Hematopoietic multipotent progenitor cell (in vitro differentiated cells): ENCODE measurements at regions not wholly inside any gene's neighbourhood (a gene's known extent, or its start where the extent isn't known, plus 50 kb on each side); places are given as distances from the start of the nearest gene placed in this dataset.

Source experiments
- DNase-seq, 3 donors: peaks; one replicate each; pipeline ENCODE4 v3.0.0-alpha.2; 2011 to 2015; ENCODE audit warnings: low read depth in 2 of 3, low spot score in 2 of 3

DNA sequence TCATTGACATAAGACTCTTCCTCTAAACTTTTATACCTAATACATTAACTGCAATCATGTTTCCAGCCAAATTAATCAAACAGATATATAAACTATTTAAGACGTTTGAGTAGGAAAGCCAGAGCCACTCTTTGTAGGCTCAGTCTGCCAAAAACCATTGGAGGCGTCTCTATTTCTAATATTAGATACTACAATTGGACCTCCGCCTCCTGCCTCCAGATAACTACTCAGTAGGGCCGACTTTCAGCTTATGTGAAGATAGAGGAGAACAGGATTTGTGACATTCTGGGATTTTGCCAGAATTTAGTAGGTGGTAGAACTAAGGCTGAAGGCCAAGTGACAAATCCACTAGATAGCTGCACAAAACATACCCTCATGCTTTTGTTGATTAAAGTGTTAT lies 463.0 kb downstream of the CETN3 start:
- DNase-seq = no peak

DNA sequence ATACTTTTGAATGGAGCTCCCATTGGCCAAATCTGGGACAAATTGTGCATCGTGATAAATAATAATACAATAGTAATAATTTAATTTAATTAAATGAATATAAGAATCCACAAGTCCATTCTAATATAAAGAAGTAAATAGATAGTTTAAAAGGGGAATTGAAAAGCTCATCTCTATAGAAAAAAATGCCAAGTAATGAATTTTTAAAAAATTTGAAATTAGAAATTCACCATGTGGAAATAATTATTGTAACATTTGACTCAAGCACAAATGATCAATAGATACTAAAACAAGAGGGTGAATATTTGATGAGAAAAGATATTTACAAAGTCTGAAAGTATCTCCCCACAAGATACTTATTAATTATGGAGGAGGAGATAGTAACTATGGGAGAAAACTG lies 467.4 kb downstream of the CETN3 start:
- DNase-seq = no peak

DNA sequence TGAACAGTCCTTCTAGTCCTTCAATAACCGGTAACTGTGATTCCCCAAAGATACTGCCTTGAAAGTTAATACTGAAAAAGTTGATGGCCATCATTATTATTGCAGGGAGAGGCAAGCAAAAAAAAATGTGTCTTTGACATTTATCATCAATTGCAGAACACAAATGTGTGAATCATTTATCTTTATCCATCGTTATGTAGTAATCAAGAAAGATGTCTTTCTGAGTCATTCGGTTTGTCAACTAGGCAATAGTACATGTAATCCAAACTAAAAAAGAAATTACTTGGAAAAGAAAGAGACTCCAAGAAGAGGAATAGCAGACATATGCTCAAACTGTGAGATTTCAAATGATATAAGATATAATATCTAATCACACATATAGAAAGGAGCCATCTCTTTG lies 473.0 kb downstream of the CETN3 start:
- DNase-seq = no peak

DNA sequence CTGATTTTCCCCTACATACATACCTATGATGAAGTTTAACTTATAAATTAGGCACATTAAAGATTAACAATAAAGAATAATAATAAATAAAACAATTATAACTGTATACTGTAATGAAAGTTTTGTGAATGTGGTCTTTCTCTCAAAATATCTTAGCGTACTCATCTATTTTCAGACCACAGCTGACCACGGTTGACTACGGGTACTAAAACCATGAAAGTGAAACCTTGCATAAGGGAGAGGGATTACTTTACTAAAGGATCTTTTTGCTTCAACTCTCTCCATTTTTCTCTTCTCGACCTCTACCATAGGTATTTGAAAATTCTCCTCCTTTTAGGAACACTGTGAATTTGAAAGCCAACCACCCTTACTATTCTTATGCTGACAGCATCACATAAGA lies 475.5 kb downstream of the CETN3 start:
- no peak for DNase-seq

DNA sequence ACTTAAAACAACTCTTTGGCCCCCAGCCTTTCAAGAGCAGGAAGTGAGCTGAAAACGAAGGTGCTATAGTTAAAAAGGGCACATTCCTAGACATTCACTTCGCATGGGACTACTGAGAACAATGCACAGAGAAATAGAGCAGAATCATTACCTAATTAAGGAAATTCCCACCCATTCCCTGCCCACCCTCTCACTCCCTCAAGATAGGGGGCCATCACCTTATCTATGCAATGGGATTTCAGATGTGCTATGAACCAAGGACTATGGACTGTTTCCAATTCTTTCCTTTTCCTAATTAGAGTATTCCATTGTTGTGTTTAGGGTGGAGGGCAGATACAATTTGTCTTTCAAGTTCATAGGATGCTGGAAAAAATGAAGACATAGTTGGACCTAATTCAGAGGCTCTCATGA lies 476.8 kb downstream of the CETN3 start:
- DNase-seq = no peak

DNA sequence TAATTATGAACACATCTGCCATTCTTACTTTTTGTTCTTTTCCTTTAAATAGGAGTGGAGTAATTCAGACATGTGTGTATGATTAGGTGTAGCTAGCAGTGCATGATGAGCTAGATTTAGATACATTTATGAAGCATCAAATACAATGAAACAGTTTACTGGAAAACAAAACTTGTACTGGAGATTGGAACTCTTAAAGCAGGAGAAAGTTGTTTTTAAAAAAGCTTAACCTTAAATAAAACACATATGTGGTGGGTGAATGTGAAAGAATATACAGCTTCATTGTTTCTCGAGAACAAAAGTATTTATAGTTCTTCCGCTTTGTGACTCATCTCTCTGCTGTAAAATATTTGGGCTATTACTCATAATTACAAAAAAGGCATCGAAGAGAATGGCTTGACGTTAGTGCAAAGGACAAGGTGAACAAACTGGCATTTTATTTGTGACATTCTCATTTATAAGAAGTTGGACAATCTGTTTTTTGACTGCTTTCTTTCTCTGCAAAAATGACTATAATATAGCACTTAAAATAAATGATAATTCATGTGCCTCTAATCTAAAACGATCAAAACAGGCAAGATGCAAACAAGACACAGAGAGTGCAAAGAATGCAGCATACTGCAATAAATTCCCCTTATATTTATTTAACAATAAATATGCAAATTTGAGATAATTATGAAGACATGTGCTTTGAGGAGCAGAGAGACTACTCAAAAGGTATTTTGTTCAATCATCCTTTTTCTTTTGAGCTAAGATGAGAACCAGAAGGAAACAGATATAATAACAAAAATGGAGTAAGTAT lies 478.8 kb downstream of the CETN3 start:
- DNase-seq = no peak

DNA sequence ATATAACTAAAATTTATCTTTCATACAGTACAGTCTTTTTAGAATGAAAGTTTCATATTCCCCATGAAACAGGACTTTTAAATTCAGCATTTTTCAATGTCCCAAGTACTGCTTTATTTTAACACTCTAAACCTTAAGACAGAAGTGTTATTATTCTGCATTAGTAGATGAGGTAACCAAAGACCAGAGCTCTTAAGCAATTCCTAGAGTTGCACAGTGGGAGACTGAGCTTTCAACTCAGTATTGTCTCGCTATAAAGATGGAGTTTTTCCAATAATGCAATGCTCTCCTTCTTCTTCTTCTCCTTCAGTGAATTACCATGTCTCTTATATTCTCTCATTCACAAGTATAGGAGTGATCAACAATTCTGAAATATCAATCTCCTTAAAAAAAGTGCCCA lies 479.7 kb downstream of the CETN3 start:
- no peak for DNase-seq

DNA sequence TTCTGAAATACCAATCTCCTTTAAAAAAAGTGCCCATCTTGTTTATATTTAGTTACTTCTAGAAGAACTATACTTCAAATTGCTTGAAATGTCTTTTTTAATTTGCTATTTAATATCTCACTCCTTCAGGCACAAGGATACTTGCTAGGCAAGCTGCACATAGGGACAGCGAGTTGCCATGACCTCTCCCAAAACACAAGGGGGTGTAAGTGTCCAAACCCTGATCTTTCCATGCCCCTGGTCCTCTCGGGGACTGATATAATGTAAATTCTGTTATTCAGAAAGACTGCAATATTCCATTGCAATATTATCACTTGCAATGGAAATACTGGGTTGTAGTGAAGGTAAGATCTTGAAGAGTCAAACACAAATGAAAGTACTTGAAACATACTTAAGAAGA lies 480.4 kb downstream of the CETN3 start:
- no peak for DNase-seq

DNA sequence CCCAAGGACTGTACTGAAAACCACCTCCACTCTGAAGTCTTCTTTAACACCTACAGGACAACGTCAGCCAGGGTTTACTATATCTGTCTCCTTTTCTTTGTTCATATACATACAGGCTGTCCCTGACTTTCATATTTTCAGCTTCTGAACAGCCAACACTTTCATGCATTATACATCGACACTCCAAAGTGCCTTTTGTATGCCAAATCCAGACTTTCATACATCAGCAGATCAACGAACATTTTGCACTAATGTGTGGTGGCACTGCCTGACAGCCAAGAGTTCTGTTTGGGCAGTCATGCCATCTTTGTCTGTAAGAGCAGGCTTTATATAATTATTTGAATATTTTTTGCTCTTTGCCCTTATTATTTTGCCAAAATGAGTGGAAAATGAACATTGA lies 487.4 kb downstream of the CETN3 start:
- no peak for DNase-seq

DNA sequence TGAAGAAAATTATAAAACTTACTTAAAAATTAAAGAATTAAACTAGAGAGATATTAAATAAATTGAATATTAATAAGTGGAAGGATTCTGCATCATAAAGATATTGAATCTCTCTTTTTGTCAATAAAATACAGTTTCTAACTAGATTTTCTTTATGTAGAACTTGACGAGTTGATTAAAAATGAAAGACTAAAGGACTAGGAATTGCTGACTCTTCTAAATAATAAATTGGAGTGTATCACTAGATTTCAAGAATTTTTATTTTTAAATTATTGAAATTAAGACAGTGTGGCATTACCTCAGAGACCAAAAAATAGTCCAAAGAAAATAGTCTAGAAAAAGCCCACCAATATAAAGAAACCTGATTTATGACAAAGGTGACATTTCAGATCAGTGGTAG lies 492.4 kb downstream of the CETN3 start:
- no peak for DNase-seq

DNA sequence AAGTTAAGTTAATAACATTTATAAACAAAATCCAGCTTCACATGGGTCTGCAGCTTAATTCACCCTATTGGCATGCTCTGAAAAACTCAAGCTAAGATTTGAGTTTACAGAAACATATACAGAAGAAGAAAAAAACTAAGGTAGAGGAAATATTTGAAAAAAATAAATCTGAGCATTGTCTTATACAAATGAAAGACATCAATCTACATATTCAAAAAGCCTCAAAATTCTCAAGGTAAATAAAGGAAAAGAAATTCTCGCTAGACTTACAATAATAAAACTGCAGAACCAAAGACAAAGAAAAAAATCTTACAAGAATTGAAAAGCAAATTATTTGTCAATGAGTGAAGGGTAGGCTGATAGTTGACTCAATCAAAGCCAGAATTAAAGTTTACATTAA lies 493.4 kb downstream of the CETN3 start:
- no peak for DNase-seq

DNA sequence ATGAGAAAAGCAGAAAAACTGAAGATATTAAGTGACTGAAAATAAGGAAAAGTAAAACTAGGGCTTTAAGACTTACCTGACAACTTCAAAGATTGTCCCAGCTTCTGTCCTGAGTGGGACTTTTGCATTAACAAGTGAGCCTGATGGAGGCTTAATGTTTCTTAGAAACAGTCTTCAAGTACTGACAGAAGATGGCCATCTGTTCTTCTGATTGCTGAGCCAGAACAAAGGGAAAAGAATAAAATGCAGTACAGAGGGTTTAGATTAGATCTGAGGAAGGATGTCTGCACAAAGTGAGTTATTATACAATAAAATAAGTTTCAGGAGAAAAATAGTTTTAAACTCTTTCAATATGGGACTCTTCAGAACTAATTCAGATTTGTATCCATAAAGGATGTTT lies 500.7 kb downstream of the CETN3 start:
- DNase-seq = no peak

DNA sequence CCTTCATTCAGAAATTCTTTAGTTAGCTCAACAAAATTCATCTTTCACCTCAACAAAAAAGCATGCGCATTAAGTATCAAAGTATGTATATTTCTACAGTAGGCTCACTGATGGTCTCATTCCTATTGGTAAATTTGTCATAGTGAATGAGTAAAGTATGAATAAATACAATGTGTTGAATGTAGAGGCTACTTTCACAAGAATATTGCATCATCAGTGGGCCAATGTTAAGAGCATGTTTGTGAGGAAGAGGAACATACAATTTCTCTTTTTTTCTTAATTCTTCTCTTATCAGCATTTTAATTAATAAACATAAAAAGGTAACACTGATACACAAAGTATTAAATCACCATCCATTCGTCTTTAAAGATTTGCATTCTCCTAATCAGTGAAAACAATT lies 505.1 kb downstream of the CETN3 start:
- no peak for DNase-seq

DNA sequence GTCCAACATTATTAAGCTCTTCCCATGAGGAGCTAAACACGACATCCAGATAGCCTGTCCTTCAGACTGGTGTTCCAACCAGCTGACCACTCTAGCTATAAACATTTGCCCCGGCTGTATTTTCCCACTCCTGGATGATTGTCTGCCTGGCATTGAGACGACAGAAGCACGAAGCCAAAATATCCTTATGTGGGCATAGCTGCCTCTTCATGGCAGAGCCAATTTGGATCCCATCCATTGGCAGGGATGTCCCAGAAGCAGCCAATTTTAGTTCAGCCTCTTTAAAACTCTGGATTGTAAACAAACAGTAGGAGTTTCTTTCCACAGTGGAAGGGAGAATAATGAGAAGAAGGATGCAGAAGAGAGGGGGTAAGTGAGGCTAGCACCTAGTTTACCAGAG lies 507.6 kb downstream of the CETN3 start:
- DNase-seq = no peak

DNA sequence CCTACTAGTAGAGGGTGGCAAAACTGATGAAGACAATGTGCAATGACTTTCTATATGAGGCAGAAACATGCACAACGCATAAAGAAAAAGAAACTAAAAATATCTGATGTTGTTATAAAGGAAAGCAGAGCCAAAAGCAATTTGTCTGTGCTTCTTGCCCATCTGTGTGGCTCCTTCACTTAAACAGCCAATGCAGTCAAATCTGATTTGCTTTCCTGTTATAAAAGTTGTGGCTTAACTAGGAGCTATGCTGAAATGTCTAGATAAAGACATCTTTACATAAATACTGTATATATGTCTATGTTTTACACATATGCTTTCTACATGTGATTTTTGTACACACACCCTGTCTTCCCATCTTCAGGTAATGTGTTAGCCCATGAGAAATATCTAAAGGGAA lies 508.2 kb downstream of the CETN3 start:
- no peak for DNase-seq

DNA sequence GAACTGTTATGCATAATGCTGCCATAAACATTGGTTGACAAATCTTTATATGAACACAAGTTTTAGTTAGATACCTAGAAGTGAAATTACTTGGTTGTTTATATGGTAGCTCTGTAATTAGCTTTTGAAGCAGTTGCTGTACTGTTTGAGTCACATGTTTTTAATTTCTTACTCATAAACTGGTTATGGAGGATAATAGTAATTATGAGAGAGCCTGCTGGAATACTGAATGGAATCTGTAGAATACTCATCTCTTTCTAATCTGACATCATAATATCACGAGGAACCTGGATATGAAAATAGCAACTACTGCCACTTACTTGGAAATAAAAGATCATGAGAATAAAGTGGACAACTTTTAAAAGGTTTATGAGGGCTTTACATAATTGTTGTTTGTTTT lies 509.2 kb downstream of the CETN3 start:
- no peak for DNase-seq

DNA sequence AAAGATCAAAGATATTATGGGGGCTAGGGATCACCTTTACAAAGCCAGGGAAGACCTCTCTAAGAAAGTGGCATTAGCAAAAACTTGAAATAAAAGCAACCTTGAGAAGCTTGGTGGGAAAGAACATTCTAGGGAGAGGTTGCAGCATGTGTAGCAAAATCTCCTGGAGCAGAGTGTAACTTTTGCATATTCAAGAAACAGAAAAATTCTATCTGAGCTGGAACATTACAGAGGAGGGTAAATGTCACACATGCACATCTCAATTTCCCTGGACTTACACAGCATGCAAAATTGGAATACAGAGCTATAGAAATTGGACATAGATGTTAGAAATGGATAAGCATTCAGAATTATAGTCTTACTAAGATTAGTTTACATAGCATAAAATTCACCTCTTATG lies 510.0 kb downstream of the CETN3 start:
- no peak for DNase-seq

DNA sequence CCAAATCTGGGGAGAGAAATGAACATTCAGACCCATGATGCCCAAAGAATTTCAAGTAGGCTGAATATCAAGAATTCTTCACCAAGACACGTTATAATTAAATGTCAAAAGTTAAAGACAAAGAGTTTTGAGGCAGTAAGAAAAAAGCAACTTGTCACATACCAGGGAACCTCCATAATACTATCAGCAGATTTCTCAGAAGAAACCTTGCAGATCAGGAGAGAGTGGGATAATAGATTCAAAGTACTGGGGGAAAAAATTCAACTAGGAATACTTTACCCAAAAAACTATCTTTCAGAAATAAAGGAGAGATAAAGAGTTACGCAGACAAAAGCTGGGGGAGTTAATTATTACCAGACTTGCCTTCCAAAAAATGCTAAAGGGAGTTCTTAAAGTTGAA lies 516.0 kb downstream of the CETN3 start:
- no peak for DNase-seq

DNA sequence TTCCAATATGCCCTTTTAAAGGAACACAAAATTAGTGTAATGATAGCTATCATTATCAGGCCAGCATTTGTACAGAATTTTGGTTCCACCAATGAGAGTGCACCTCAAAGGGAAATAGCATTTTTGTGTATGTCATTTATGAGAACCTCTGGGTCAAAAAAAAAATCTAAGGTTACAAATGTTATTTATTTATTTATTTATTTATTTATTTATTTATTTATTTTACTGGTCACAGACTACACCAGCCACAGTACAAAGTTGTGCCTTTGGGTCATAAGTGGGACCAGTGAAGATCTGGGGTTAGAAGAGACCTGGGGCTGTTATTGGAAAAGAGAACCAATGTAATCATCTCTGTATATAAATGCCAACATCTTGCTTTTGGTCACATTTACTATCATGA lies 523.9 kb downstream of the CETN3 start:
- DNase-seq = no peak

DNA sequence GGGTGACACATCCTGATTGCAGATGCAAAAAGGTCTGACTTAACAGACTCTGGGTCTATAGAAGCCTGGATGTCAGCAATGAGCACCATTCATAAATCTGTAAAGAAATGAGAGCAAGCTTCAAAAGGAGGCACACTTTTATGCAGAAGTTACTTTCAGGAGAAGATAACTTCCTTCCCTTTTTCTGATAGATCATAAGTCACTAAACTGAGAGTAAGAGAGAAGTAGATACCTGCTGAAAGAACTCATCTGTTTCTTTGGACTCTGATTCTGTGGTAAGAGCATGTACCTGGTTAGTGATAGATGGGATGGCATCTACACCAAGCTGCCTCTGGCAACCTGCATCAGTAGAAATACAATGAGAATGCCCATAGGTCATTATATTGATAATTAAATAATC lies 525.6 kb downstream of the CETN3 start:
- DNase-seq = peak in 1 of 3 donors; percentile 3

DNA sequence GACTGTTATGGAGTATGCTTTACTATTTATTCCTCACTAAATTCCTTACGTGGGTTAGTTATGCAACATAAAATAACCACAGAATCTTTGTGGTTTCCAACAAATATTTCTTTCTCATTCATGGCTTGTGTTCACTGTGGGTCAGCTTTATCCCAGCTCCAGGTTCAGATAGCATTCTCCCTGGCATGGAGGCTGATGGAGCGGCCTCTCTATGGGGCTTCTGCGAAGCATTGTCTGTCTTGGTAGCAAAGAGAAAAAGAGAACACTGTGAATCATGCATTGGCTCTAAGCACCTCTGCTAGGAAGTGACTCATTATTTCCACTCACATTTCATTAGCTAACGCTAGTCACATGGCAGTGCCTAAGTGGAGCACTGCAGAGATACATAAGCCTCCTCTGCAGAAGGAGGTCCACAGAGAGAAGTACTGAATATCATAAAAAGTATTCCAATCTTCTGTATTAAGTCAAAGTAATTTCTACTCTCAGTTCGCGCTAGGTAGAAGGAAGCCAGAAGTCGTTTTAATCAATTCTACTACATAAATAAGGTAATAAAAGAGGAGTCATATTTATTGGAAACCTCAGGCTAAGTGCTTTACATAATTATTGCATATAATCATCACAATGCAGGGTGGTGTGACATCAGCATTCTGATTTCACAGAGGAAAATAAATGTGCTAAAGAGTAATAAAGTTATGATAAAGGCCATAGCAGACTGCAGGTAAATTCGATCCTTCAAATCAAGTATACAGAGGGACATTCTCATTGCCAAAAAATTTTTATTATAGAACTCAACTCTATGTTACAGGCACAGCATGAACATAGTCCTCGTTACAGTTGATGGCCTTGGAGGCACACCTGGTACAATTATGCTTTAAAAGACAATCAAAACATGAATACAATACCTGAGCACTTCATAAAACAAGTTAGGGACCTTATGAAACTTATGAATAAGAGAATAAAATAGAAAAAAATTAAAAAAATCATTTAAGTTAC lies 531.1 kb downstream of the CETN3 start:
- no peak for DNase-seq

DNA sequence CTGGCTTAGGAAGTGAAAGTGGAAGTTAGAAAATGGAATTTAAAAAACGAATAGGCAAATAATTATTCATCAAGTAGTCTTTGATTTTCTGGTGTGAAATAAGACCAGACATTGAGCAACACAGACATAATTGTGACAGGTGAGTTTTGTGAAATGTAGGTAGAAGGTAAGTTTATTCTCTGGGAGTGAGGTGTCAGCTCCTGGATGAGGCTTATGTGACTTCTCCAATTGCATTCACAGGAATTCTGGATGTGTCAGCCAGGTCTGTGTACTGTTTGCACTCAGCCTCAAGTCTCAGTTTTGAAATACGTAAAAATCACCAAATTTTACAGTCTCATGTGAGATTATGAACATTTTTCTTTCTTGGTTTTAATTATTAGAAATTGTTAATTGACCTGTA lies 537.6 kb downstream of the CETN3 start:
- DNase-seq = no peak
